ENCODE measurements at regions not wholly inside any gene's neighbourhood (a gene's known extent, or its start where the extent isn't known, plus 50 kb on each side); places are given as distances from the start of the nearest gene placed in this dataset.

- no peak for DNase-seq (ENCODE audit: low read depth)
- H3K4me3 ChIP-seq (ENCODE audit: low read depth, low read length): no peak overlapping the region
- no peak for TF ChIP-seq CTCF (IDR thresholded peaks at IDR 0.05; ENCODE audit: insufficient read depth, low read depth, low read length, missing control alignments)
These were observed 69.6 kb downstream of the MDH1 start for GRCh38 chr2:63658176-63658968.

GRCh38 chr2:63660060-63660459, 71.3 kb downstream of the MDH1 start:
- TF ChIP-seq CTCF (IDR thresholded peaks at IDR 0.05; ENCODE audit: insufficient read depth, low read depth, low read length, missing control alignments): no peak
- no peak overlapping the region for H3K4me3 ChIP-seq (ENCODE audit: low read depth, low read length)
- DNase-seq (ENCODE audit: low read depth): no peak

- TF ChIP-seq CTCF (IDR thresholded peaks at IDR 0.05; ENCODE audit: insufficient read depth, low read depth, low read length, missing control alignments): no peak
- no peak overlapping the region for H3K4me3 ChIP-seq (ENCODE audit: low read depth, low read length)
- no peak for DNase-seq (ENCODE audit: low read depth)
These were observed 72.3 kb downstream of the MDH1 start for GRCh38 chr2:63661076-63661475.

- no peak for DNase-seq (ENCODE audit: low read depth)
These were observed 73.5 kb downstream of the MDH1 start for GRCh38 chr2:63662028-63662804.

GRCh38 chr2:63663013-63663864, 74.5 kb downstream of the MDH1 start:
- no peak for TF ChIP-seq CTCF (IDR thresholded peaks at IDR 0.05; ENCODE audit: insufficient read depth, low read depth, low read length, missing control alignments)
- DNase-seq (ENCODE audit: low read depth): no peak

More at GRCh38 chr2:63662028-63662804, 73.5 kb downstream of the MDH1 start:
- H3K4me3 ChIP-seq (ENCODE audit: low read depth, low read length): no peak overlapping the region
- TF ChIP-seq CTCF (IDR thresholded peaks at IDR 0.05; ENCODE audit: insufficient read depth, low read depth, low read length, missing control alignments): no peak

GRCh38 chr2:63665091-63665490, 76.3 kb downstream of the MDH1 start:
- no peak overlapping the region for H3K4me3 ChIP-seq (ENCODE audit: low read depth, low read length)
- DNase-seq (ENCODE audit: low read depth): no peak
- TF ChIP-seq CTCF (IDR thresholded peaks at IDR 0.05; ENCODE audit: insufficient read depth, low read depth, low read length, missing control alignments): no peak

More at GRCh38 chr2:63663013-63663864, 74.5 kb downstream of the MDH1 start:
- H3K4me3 ChIP-seq (ENCODE audit: low read depth, low read length): no peak overlapping the region
